ENCODE measurements at regions not wholly inside any gene's neighbourhood (a gene's known extent, or its start where the extent isn't known, plus 50 kb on each side); places are given as distances from the start of the nearest gene placed in this dataset.

DNA sequence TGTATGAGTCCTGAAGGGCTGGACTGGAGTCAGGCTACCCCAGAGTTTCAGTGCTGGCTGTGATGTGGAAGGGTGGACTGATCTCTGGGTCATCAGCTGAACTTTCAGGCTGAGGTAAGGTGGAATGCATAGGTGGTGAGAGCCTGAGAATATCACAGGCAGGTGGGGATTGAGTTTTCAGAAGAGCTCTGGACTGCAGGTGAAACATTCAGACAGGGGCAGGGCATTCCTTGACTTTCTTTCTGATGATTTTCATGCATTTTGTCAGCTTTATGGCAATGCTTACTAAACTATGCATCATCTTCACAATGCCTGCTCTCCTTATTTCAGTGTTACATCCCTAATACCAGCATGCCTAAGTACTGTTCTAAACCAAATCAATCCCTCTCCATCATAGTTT lies 755.0 kb downstream of the KCNA4 start:
- no peak for TF ChIP-seq CTCF (conservative IDR thresholded peaks at IDR 0.05; ENCODE audit: low read depth, low read length)
- no peak overlapping the region for H3K4me3 ChIP-seq (ENCODE audit: low read depth, low read length)
- no peak for DNase-seq (ENCODE audit: low read depth)

- DNase-seq (ENCODE audit: low read depth), result peak; percentile 67
- H3K4me3 ChIP-seq (ENCODE audit: low read depth, low read length), result no peak overlapping the region
- peak; percentile 22 for TF ChIP-seq CTCF (conservative IDR thresholded peaks at IDR 0.05; ENCODE audit: low read depth, low read length)
Measured at GRCh38 chr11:29260939-29261705, 755.7 kb downstream of the KCNA4 start.

DNA sequence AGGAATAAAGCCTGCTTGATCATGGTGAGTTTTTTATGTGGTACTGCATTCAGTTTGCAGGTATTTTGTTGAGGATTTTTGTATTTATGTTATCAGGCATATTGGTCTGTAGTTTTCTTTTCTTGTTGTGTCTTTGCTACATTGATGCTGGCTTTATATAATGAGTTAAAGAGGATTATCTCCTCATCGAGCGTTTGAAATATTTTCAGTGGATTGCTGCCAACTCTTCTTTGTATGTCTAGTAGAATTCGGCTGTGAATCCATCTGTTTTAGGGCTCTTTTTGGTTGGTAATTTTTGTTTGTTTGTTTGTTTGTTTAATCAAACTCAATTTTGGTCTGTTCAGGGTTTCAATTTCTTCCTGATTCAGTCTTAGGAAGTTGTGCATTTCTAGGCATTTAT lies 758.4 kb downstream of the KCNA4 start:
- DNase-seq (ENCODE audit: low read depth), result no peak
- no peak overlapping the region for H3K4me3 ChIP-seq (ENCODE audit: low read depth, low read length)
- no peak for TF ChIP-seq CTCF (conservative IDR thresholded peaks at IDR 0.05; ENCODE audit: low read depth, low read length)

- no peak for DNase-seq (ENCODE audit: low read depth)
- TF ChIP-seq CTCF (conservative IDR thresholded peaks at IDR 0.05; ENCODE audit: low read depth, low read length), result no peak
Measured at GRCh38 chr11:29256580-29256979, 760.2 kb downstream of the KCNA4 start.

DNA sequence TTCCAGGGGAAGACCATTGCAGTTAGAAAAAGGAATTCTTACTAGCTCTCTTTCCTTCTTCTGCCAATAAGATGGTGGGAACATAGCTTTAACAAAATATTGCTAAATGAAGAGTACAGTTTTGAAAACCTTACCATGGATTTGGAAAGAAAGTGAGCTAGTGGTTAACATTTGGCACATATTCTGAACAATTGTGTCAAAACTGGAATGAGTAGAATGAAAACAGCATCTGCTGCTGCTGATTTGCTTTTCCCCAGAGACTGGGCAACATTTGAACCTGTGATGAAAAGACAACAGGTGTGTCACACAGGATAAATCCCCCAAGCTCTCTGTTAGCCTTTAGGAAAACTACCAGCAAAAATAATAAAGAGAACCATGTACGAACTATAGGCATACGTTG lies 761.4 kb downstream of the KCNA4 start:
- H3K4me3 ChIP-seq (ENCODE audit: low read depth, low read length), result no peak overlapping the region
- peak; percentile 25 for DNase-seq (ENCODE audit: low read depth)
- no peak for TF ChIP-seq CTCF (conservative IDR thresholded peaks at IDR 0.05; ENCODE audit: low read depth, low read length)

More at GRCh38 chr11:29256580-29256979, 760.2 kb downstream of the KCNA4 start:
- no peak overlapping the region for H3K4me3 ChIP-seq (ENCODE audit: low read depth, low read length)

DNA sequence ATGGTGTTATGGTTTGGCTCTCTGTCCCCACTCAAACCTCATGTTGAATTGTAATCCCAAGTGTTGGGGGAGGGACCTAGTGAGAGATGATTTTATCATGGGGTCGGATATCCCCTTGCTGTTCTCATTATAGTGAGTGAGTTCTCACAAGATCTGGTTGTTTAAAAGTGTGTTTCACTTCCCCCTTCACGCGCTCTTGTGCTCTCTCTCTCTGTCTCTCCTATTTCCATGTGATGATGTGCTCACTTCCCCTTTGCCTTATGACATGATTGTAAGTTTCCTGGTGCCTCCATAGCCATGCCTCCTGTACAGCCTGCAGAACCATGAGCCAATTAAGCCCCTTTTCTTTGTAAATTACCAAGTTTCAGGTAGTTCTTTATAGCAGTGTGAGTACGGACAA lies 765.1 kb downstream of the KCNA4 start:
- no peak for TF ChIP-seq CTCF (conservative IDR thresholded peaks at IDR 0.05; ENCODE audit: low read depth, low read length)
- DNase-seq (ENCODE audit: low read depth), result no peak
- H3K4me3 ChIP-seq (ENCODE audit: low read depth, low read length), result no peak overlapping the region

DNA sequence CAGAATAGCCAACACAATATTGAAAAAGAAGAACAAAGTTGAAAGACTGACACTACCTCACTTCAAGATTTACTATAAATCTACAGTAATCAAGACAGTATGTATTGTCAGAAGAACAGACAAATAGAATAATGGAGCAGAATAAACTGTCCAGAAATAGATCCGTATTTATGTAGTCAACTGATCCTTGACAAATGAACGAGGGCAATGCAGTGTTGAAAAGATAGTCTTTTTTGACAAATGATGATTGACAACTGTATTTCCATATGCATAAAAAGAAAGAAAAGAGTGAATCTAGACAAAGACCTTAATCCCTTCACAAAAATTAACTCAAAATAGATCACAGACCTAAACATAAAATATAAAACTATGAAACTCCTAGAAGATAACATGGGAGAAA lies 767.1 kb downstream of the KCNA4 start:
- DNase-seq (ENCODE audit: low read depth), result no peak
- TF ChIP-seq CTCF (conservative IDR thresholded peaks at IDR 0.05; ENCODE audit: low read depth, low read length), result no peak
- no peak overlapping the region for H3K4me3 ChIP-seq (ENCODE audit: low read depth, low read length)

Measured in choroid plexus epithelial cell (primary cell).